ENCODE measurements at regions not wholly inside any gene's neighbourhood (a gene's known extent, or its start where the extent isn't known, plus 50 kb on each side); places are given as distances from the start of the nearest gene placed in this dataset.

DNA sequence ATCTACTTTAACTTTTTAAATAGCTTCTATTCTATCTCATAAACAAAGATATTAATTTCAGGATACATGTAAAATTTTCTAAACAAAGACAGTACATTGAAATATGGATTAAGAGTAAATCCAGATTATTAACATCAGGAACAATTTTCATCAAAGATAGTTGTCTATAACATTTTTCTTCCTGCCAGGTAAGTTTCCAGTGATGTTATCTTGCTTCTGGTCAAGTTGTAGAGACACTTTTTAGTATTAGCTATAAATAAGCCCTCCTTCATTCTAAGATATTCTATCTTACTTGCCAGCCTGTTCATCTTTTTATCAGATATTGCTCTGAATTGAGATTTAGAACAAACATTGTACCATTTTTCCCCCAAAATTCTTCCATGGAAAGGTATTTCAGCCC lies 94.4 kb upstream of the KCTD3 start (continued):
- TF ChIP-seq, protein P1, sequence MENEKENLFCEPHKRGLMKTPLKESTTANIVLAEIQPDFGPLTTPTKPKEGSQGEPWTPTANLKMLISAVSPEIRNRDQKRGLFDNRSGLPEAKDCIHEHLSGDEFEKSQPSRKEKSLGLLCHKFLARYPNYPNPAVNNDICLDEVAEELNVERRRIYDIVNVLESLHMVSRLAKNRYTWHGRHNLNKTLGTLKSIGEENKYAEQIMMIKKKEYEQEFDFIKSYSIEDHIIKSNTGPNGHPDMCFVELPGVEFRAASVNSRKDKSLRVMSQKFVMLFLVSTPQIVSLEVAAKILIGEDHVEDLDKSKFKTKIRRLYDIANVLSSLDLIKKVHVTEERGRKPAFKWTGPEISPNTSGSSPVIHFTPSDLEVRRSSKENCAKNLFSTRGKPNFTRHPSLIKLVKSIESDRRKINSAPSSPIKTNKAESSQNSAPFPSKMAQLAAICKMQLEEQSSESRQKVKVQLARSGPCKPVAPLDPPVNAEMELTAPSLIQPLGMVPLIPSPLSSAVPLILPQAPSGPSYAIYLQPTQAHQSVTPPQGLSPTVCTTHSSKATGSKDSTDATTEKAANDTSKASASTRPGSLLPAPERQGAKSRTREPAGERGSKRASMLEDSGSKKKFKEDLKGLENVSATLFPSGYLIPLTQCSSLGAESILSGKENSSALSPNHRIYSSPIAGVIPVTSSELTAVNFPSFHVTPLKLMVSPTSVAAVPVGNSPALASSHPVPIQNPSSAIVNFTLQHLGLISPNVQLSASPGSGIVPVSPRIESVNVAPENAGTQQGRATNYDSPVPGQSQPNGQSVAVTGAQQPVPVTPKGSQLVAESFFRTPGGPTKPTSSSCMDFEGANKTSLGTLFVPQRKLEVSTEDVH (IDR thresholded peaks at IDR 0.05; ENCODE audit: low read depth, partially characterized antibody) = no peak
- no peak for TF ChIP-seq THRAP3 (IDR thresholded peaks at IDR 0.05; ENCODE audit: borderline replicate concordance)

DNA sequence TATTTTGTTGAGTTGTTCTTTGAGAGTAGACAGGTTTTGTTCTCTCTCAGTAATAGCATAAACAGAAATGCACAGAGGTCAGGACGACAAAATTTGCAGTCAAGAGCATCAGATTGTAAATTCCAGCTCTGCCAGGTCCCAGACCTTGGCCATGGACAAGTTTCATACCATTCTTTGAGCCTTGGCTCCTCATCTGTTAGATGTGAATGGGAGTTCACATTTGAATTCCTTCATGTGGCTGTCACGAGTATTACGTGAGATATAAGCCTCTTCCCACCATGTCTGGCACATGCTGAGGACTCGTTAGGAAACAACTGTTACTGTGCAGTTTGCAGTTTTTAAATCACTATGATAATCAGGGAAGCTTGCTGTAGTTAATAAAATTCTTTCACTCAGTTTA lies 93.2 kb upstream of the KCTD3 start:
- H3K9me3 ChIP-seq (replicated peaks; ENCODE audit: control insufficient read depth, insufficient read depth, low read depth, low read length) = no peaks in the 10 kb centered on the region; the same call in 1 of the 2 replicates
- H2AFZ ChIP-seq (ENCODE audit: low read depth, low read length) = no peak overlapping the region
- CTCF ChIA-PET (ENCODE audit: low intra/inter-chr PET ratio) = no interaction called here
- no peaks in the 10 kb centered on the region for H4K20me1 ChIP-seq (replicated peaks; ENCODE audit: control insufficient read depth, insufficient read depth, low read length)
- no peak for ATAC-seq
- no peak for DNase-seq (ENCODE audit: extremely low read depth in 1 of 4, low spot score in 3 of 4)
- H3K4me1 ChIP-seq (replicated peaks in 1 of 2; ENCODE audit: control insufficient read depth in 2 of 2, insufficient read depth in 2 of 2, low read length in 2 of 2) = no peaks in the 10 kb centered on the region
- H3K27ac ChIP-seq (ENCODE audit: extremely low read depth, low read depth, low read length) = no peak overlapping the region
- FAIRE-seq = no peak
- H3K9me1 ChIP-seq (ENCODE audit: control insufficient read depth, insufficient read depth, low read length) = no peaks in the 10 kb centered on the region
- POLR2A ChIA-PET = no interaction called here
- H3K36me3 ChIP-seq (ENCODE audit: control insufficient read depth, insufficient read depth, low read length) = no peaks in the 10 kb centered on the region
- no peaks in the 10 kb centered on the region for H3K79me2 ChIP-seq (ENCODE audit: control insufficient read depth, insufficient read depth, low read length)
- no peak overlapping the region for H3K4me2 ChIP-seq (ENCODE audit: insufficient read depth, low read length)
- in situ Hi-C loops (cut with MboI) = no loop called here
- BruUV-seq (replicated peaks) = no TSS peak
- intact Hi-C loops (cut with micrococcal nuclease) = no loop called here
- no peak overlapping the region for H3K4me3 ChIP-seq
- 0% methylated on average over 4 of the region's 4 CpGs for WGBS (ENCODE audit: insufficient coverage, low coverage, missing lambda C conversion rate)
- H3K9ac ChIP-seq (ENCODE audit: insufficient read depth in 1 of 2, low read depth in 2 of 2, low read length in 2 of 2) = no peak overlapping the region
- no peaks in the 10 kb centered on the region for H3K27me3 ChIP-seq (ENCODE audit: control insufficient read depth in 2 of 2, insufficient read depth in 2 of 2, low read length in 2 of 2)
- TF ChIP-seq ZNF584 (CRISPR knock-in tag; IDR thresholded peaks at IDR 0.05; ENCODE audit: low read depth) (no peak), SREBF1 (IDR thresholded peaks at IDR 0.05; ENCODE audit: borderline replicate concordance, low read depth, low read length) (no peak), SAFB (IDR thresholded peaks at IDR 0.05; ENCODE audit: borderline replicate concordance, low read depth, low read length) (no peak), NFIC (IDR thresholded peaks at IDR 0.05) (no peak), PHF20 (IDR thresholded peaks at IDR 0.05; ENCODE audit: partially characterized antibody) (no peak), NONO (IDR thresholded peaks at IDR 0.05; ENCODE audit: low read depth in 2 of 2, low read length in 1 of 2) (no peak), E2F3 (CRISPR knock-in tag; IDR thresholded peaks at IDR 0.05) (no peak), ZNF77 (CRISPR knock-in tag; IDR thresholded peaks at IDR 0.05) (no peak)
- TF ChIP-seq, protein P2, sequence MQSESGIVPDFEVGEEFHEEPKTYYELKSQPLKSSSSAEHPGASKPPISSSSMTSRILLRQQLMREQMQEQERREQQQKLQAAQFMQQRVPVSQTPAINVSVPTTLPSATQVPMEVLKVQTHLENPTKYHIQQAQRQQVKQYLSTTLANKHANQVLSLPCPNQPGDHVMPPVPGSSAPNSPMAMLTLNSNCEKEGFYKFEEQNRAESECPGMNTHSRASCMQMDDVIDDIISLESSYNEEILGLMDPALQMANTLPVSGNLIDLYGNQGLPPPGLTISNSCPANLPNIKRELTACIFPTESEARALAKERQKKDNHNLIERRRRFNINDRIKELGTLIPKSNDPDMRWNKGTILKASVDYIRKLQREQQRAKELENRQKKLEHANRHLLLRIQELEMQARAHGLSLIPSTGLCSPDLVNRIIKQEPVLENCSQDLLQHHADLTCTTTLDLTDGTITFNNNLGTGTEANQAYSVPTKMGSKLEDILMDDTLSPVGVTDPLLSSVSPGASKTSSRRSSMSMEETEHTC (IDR thresholded peaks at IDR 0.05) = no peak
- TF ChIP-seq, protein P3, sequence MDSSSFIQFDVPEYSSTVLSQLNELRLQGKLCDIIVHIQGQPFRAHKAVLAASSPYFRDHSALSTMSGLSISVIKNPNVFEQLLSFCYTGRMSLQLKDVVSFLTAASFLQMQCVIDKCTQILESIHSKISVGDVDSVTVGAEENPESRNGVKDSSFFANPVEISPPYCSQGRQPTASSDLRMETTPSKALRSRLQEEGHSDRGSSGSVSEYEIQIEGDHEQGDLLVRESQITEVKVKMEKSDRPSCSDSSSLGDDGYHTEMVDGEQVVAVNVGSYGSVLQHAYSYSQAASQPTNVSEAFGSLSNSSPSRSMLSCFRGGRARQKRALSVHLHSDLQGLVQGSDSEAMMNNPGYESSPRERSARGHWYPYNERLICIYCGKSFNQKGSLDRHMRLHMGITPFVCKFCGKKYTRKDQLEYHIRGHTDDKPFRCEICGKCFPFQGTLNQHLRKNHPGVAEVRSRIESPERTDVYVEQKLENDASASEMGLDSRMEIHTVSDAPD (CRISPR knock-in tag; IDR thresholded peaks at IDR 0.05) = no peak
- TF ChIP-seq, protein P4, sequence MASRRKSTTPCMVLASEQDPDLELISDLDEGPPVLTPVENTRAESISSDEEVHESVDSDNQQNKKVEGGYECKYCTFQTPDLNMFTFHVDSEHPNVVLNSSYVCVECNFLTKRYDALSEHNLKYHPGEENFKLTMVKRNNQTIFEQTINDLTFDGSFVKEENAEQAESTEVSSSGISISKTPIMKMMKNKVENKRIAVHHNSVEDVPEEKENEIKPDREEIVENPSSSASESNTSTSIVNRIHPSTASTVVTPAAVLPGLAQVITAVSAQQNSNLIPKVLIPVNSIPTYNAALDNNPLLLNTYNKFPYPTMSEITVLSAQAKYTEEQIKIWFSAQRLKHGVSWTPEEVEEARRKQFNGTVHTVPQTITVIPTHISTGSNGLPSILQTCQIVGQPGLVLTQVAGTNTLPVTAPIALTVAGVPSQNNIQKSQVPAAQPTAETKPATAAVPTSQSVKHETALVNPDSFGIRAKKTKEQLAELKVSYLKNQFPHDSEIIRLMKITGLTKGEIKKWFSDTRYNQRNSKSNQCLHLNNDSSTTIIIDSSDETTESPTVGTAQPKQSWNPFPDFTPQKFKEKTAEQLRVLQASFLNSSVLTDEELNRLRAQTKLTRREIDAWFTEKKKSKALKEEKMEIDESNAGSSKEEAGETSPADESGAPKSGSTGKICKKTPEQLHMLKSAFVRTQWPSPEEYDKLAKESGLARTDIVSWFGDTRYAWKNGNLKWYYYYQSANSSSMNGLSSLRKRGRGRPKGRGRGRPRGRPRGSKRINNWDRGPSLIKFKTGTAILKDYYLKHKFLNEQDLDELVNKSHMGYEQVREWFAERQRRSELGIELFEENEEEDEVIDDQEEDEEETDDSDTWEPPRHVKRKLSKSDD (conservative IDR thresholded peaks at IDR 0.05; ENCODE audit: low read length) = no peak
